WTC11 (cell line): ENCODE measurements at regions not wholly inside any gene's neighbourhood (a gene's known extent, or its start where the extent isn't known, plus 50 kb on each side); places are given as distances from the start of the nearest gene placed in this dataset.

ENCODE experiments used
- ATAC-seq: fragments of 200-7000 bp; cut with Tn5 transposase; 2 replicates; pipeline ENCODE4 v1.10.0; 2021; ENCODE audit warnings: mild to moderate bottlenecking, moderate library complexity
- CTCF ChIA-PET: fragments of 300-600 bp; sonication (Branson Sonifier 250); formaldehyde crosslinking; loops from one replicate; lab custom pipeline; 2021; ENCODE audit warnings: antibody characterized with exemption; lab: Charles Lee
- POLR2A ChIA-PET: fragments of 350-600 bp; sonication (Branson Sonifier 250); formaldehyde crosslinking; loops from one replicate; lab custom pipeline; 2021; ENCODE audit warnings: antibody characterized with exemption; lab: Charles Lee
- DNase-seq: peaks from one replicate; pipeline ENCODE4 v3.0.0; 2021; ENCODE audit warnings: low spot score
- H3K27ac Mint-ChIP-seq: 2 replicates; pipeline ENCODE4 v1.8.0; 2021; ENCODE audit warnings: mixed read lengths
- H3K27me3 Mint-ChIP-seq: 2 replicates; pipeline ENCODE4 v1.8.0; 2021; ENCODE audit warnings: low read depth, mild to moderate bottlenecking, moderate library complexity, mixed read lengths
- H3K36me3 Mint-ChIP-seq: 2 replicates; pipeline ENCODE4 v1.8.0; 2021; ENCODE audit warnings: mixed read lengths
- H3K4me1 Mint-ChIP-seq: 2 replicates; pipeline ENCODE4 v1.8.0; 2022; ENCODE audit warnings: mixed read lengths
- H3K4me3 Mint-ChIP-seq: 2 replicates; pipeline ENCODE4 v1.8.0; 2021; ENCODE audit warnings: mild to moderate bottlenecking, moderate library complexity, mixed read lengths
- H3K9me3 Mint-ChIP-seq: 2 replicates; pipeline ENCODE4 v1.8.0; 2021; ENCODE audit warnings: mixed read lengths
- ESRRA ChIP-seq: sonication (generic); formaldehyde crosslinking; IDR thresholded peaks from 2 replicates; pipeline ENCODE4 v1.8.1; 2022; ENCODE audit warnings: mild to moderate bottlenecking, missing genetic modification reagents, borderline replicate concordance
- JUN ChIP-seq: sonication (generic); formaldehyde crosslinking; IDR thresholded peaks from 2 replicates; pipeline ENCODE4 v1.8.0; 2023; ENCODE audit warnings: mild to moderate bottlenecking, missing genetic modification reagents
- NFATC4 ChIP-seq: fragments of 250-450 bp; sonication (Bioruptor Pico); IDR thresholded peaks from 2 replicates; pipeline ENCODE4 v1.9.0; 2021; ENCODE audit warnings: mild to moderate bottlenecking
- NFE2L1 ChIP-seq: sonication (generic); formaldehyde crosslinking; IDR thresholded peaks from 2 replicates; pipeline ENCODE4 v1.8.1; 2023; ENCODE audit warnings: missing genetic modification reagents
- OVOL2 ChIP-seq: fragments of 250-450 bp; sonication (Bioruptor Pico); IDR thresholded peaks from 2 replicates; pipeline ENCODE4 v1.9.0; 2021; ENCODE audit warnings: mild to moderate bottlenecking, borderline replicate concordance
- SMAD3 ChIP-seq: sonication (generic); formaldehyde crosslinking; IDR thresholded peaks from 2 replicates; pipeline ENCODE4 v1.8.0; 2022; ENCODE audit warnings: missing genetic modification reagents, mild to moderate bottlenecking, borderline replicate concordance
- TP53 ChIP-seq: sonication (generic); formaldehyde crosslinking; IDR thresholded peaks from 2 replicates; pipeline ENCODE4 v1.8.1; 2023; ENCODE audit warnings: mild to moderate bottlenecking, missing genetic modification reagents
- ZNF317 ChIP-seq: sonication (generic); formaldehyde crosslinking; IDR thresholded peaks from 2 replicates; pipeline ENCODE4 v1.8.1; 2023; ENCODE audit warnings: low read depth, mild to moderate bottlenecking, moderate library complexity, missing genetic modification reagents, borderline replicate concordance
- ZNF671 ChIP-seq: fragments of 250-450 bp; sonication (Bioruptor Pico); IDR thresholded peaks from 2 replicates; pipeline ENCODE4 v1.8.0; 2021; ENCODE audit warnings: mild to moderate bottlenecking
- TF ChIP-seq, protein P1 (sequence below): fragments of 250-450 bp; sonication (Bioruptor Pico); IDR thresholded peaks from 2 replicates; pipeline ENCODE4 v1.8.0; 2021; ENCODE audit warnings: mild to moderate bottlenecking
- TF ChIP-seq, protein P2 (sequence below): sonication (generic); formaldehyde crosslinking; IDR thresholded peaks from 2 replicates; pipeline ENCODE4 v1.8.1; 2022; ENCODE audit warnings: missing genetic modification reagents, borderline replicate concordance
- TF ChIP-seq, protein P3 (sequence below): fragments of 250-450 bp; sonication (Bioruptor Pico); IDR thresholded peaks from 2 replicates; pipeline ENCODE4 v1.9.0; 2021; ENCODE audit warnings: moderate library complexity, mild to moderate bottlenecking, inconsistent platforms, borderline replicate concordance
- TF ChIP-seq, protein P4 (sequence below): sonication (generic); formaldehyde crosslinking; IDR thresholded peaks from 2 replicates; pipeline ENCODE4 v1.8.1; 2022; ENCODE audit warnings: mild to moderate bottlenecking, moderate library complexity, missing genetic modification reagents
- TF ChIP-seq, protein P5 (sequence below): sonication (generic); formaldehyde crosslinking; IDR thresholded peaks from 2 replicates; pipeline ENCODE4 v1.8.0; 2022; ENCODE audit warnings: mild to moderate bottlenecking, missing genetic modification reagents
- TF ChIP-seq, protein P6 (sequence below): fragments of 250-450 bp; sonication (Bioruptor Pico); conservative IDR thresholded peaks from 2 replicates; pipeline ENCODE4 v1.9.0; 2021; ENCODE audit warnings: mild to moderate bottlenecking
- TF ChIP-seq, protein P7 (sequence below): sonication (generic); formaldehyde crosslinking; conservative IDR thresholded peaks from 2 replicates; pipeline ENCODE4 v1.8.1; 2023; ENCODE audit warnings: mild to moderate bottlenecking, low read depth, missing genetic modification reagents, moderate library complexity

DNA sequence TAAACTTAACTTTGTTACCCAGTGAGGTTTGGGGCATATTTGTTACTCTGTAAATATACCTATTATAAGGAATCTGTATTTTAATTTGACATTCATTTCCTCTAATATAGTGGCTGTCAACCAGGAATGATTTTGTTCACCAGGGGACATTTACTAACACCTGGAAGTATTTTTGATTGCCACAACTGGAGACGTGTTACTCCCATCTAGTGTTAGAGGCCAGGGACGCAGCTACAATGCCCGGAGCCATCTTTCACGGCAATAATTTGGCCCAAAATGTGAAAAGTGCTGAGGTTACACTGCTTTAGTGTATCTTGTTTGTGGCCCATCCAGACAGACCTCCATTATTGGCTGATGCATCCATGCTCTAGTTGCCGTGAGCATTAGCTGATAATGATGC, 881.3 kb upstream of the ATXN7L3B start (continued):
- TF ChIP-seq, protein P1, sequence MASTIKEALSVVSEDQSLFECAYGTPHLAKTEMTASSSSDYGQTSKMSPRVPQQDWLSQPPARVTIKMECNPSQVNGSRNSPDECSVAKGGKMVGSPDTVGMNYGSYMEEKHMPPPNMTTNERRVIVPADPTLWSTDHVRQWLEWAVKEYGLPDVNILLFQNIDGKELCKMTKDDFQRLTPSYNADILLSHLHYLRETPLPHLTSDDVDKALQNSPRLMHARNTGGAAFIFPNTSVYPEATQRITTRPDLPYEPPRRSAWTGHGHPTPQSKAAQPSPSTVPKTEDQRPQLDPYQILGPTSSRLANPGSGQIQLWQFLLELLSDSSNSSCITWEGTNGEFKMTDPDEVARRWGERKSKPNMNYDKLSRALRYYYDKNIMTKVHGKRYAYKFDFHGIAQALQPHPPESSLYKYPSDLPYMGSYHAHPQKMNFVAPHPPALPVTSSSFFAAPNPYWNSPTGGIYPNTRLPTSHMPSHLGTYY (CRISPR knock-in tag): no peak
- TF ChIP-seq NFE2L1: no peak
- TF ChIP-seq TP53 (CRISPR knock-in tag): no peak
- TF ChIP-seq OVOL2 (CRISPR knock-in tag): no peak
- no peak for TF ChIP-seq ZNF317 (CRISPR knock-in tag)
- TF ChIP-seq, all 79 proteins: peak for 0

DNA sequence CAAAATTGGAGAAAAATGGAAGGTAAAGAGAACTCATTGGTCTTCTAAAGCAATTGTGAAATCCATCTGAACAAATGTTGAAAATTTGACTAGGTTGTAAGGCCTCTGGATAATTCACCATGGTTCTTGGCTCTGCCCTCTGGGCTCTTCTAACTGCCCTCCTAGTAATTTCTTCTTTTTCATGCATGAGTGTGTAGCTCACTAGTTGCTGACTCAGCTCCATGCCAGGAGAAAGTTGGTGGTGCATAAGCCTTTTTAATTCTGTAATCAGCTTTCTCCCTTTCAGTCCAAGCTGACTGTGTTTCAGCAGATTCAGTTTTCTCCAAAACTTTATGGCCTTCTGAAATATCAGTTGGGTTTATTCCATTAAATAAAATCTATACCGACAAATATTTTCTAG, 877.8 kb upstream of the ATXN7L3B start:
- H3K9me3 Mint-ChIP-seq: peaks cover 14% of the 10 kb centered on the region
- TF ChIP-seq, protein P2, sequence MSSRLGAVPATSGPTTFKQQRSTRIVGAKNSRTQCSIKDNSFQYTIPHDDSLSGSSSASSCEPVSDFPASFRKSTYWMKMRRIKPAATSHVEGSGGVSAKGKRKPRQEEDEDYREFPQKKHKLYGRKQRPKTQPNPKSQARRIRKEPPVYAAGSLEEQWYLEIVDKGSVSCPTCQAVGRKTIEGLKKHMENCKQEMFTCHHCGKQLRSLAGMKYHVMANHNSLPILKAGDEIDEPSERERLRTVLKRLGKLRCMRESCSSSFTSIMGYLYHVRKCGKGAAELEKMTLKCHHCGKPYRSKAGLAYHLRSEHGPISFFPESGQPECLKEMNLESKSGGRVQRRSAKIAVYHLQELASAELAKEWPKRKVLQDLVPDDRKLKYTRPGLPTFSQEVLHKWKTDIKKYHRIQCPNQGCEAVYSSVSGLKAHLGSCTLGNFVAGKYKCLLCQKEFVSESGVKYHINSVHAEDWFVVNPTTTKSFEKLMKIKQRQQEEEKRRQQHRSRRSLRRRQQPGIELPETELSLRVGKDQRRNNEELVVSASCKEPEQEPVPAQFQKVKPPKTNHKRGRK: no peak
- TF ChIP-seq, protein P3, sequence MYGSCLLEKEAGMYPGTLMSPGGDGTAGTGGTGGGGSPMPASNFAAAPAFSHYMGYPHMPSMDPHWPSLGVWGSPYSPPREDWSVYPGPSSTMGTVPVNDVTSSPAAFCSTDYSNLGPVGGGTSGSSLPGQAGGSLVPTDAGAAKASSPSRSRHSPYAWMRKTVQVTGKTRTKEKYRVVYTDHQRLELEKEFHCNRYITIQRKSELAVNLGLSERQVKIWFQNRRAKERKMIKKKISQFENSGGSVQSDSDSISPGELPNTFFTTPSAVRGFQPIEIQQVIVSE: no peak
- TF ChIP-seq NFATC4 (CRISPR knock-in tag): no peak
- TF ChIP-seq, protein P4, sequence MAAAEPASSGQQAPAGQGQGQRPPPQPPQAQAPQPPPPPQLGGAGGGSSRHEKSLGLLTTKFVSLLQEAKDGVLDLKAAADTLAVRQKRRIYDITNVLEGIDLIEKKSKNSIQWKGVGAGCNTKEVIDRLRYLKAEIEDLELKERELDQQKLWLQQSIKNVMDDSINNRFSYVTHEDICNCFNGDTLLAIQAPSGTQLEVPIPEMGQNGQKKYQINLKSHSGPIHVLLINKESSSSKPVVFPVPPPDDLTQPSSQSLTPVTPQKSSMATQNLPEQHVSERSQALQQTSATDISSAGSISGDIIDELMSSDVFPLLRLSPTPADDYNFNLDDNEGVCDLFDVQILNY (CRISPR knock-in tag): no peak
- TF ChIP-seq TP53 (CRISPR knock-in tag): no peak
- no peak for TF ChIP-seq ESRRA
- TF ChIP-seq, protein P5, sequence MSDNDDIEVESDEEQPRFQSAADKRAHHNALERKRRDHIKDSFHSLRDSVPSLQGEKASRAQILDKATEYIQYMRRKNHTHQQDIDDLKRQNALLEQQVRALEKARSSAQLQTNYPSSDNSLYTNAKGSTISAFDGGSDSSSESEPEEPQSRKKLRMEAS (CRISPR knock-in tag): no peak
- no peak for TF ChIP-seq NFE2L1
- TF ChIP-seq, protein P6, sequence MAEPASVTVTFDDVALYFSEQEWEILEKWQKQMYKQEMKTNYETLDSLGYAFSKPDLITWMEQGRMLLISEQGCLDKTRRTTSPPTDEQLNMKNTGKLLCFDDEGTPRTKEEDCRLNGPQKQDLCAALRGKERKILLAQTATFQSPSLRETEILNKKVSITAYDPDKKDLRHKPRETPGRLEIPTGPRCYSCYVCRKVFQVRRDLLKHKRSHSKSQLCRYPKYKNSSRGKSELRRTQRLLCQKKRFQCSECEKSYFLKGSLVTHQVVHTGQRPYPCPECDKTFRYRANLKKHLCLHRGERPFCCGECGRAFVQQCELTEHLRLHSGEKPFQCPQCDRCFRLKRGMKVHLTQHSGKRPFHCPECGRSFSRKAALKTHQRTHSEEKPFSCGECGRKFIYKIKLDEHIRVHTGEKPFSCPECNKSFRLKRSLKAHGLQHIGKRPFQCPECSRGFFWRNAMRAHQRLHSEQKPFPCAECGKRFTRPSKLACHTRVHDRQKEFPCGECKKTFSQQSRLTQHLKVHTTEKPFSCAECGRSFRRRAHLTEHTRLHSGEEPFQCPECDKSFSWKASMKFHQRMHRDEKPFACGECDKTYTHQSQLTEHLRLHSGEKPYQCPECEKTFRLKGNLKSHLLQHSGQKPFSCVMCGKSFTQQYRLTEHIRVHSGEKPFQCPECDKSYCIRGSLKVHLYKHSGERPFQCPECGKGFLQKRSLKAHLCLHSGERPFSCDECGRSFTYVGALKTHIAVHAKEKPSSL (CRISPR knock-in tag): no peak
- TF ChIP-seq ZNF671 (CRISPR knock-in tag): no peak
- no peak for TF ChIP-seq SMAD3 (CRISPR knock-in tag)
- no peak for TF ChIP-seq JUN (CRISPR knock-in tag)
- TF ChIP-seq, protein P7, sequence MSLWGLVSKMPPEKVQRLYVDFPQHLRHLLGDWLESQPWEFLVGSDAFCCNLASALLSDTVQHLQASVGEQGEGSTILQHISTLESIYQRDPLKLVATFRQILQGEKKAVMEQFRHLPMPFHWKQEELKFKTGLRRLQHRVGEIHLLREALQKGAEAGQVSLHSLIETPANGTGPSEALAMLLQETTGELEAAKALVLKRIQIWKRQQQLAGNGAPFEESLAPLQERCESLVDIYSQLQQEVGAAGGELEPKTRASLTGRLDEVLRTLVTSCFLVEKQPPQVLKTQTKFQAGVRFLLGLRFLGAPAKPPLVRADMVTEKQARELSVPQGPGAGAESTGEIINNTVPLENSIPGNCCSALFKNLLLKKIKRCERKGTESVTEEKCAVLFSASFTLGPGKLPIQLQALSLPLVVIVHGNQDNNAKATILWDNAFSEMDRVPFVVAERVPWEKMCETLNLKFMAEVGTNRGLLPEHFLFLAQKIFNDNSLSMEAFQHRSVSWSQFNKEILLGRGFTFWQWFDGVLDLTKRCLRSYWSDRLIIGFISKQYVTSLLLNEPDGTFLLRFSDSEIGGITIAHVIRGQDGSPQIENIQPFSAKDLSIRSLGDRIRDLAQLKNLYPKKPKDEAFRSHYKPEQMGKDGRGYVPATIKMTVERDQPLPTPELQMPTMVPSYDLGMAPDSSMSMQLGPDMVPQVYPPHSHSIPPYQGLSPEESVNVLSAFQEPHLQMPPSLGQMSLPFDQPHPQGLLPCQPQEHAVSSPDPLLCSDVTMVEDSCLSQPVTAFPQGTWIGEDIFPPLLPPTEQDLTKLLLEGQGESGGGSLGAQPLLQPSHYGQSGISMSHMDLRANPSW (CRISPR knock-in tag): no peak
- TF ChIP-seq, all 79 proteins: peak for 0
- no peak for DNase-seq
- ChIA-PET POLR2A (no interaction called here), CTCF (no interaction called here)
- Mint-ChIP-seq H3K27me3 (no peaks in the 10 kb centered on the region), H3K4me3 (no peak overlapping the region), H3K36me3 (no peaks in the 10 kb centered on the region), H3K27ac (no peak overlapping the region), H3K4me1 (no peaks in the 10 kb centered on the region)
- no peak for ATAC-seq
